Astrocyte (in vitro differentiated cells and primary cell): ENCODE measurements at regions not wholly inside any gene's neighbourhood (a gene's known extent, or its start where the extent isn't known, plus 50 kb on each side); places are given as distances from the start of the nearest gene placed in this dataset.

Source experiments
- DNase-seq: peaks from one replicate; pipeline ENCODE4 v3.0.0-alpha.2; 2010; ENCODE audit warnings: low read depth
- FAIRE-seq: peaks from 2 replicates; lab custom pipeline; 2011; peaks lifted over from hg19 to GRCh38; lab: Jason Lieb, UNC
- H2AFZ ChIP-seq: 2 replicates; pipeline ENCODE4 v1.6.0; 2012; ENCODE audit warnings: low read depth, low read length, inconsistent platforms
- H3K27ac ChIP-seq: 2 replicates; pipeline ENCODE4 v1.5.1; 2011; ENCODE audit warnings: low read depth, low read length, inconsistent platforms
- H3K27me3 ChIP-seq: 2 replicates; pipeline ENCODE4 v1.6.0; 2011; ENCODE audit warnings: low read length, inconsistent platforms; ENCODE audit not compliant: insufficient read depth
- H3K36me3 ChIP-seq: 2 replicates; pipeline ENCODE4 v1.5.1; 2011; ENCODE audit warnings: low read length, inconsistent platforms; ENCODE audit not compliant: insufficient read depth
- H3K4me1 ChIP-seq: 2 replicates; pipeline ENCODE4 v1.5.1; 2011; ENCODE audit warnings: low read length, inconsistent platforms; ENCODE audit not compliant: insufficient read depth
- H3K4me2 ChIP-seq: 2 replicates; pipeline ENCODE4 v1.6.0; 2012; ENCODE audit warnings: low read length, inconsistent platforms
- H3K4me3 ChIP-seq: 2 replicates; pipeline ENCODE4 v1.5.1; 2011; ENCODE audit warnings: low read depth, mild to moderate bottlenecking, low read length, inconsistent platforms; ENCODE audit not compliant: insufficient read depth
- H3K79me2 ChIP-seq: 2 replicates; pipeline ENCODE4 v1.6.0; 2012; ENCODE audit warnings: mild to moderate bottlenecking, low read length, inconsistent platforms; ENCODE audit not compliant: insufficient read depth
- H3K9ac ChIP-seq: 2 replicates; pipeline ENCODE4 v1.6.0; 2012; ENCODE audit warnings: mild to moderate bottlenecking, low read length, inconsistent platforms
- H3K9me3 ChIP-seq: 2 replicates; pipeline ENCODE4 v1.5.1; 2012; ENCODE audit warnings: low read depth, mild to moderate bottlenecking, low read length, inconsistent platforms; ENCODE audit not compliant: insufficient read depth
- H4K20me1 ChIP-seq: 2 replicates; pipeline ENCODE4 v1.6.0; 2012; ENCODE audit warnings: low read length, inconsistent platforms; ENCODE audit not compliant: insufficient read depth
- H3K27ac Mint-ChIP-seq: one replicate; pipeline ENCODE4 v1.8.0; 2021; ENCODE audit warnings: mild to moderate bottlenecking, mixed read lengths; ENCODE audit not compliant: unreplicated experiment
- H3K27me3 Mint-ChIP-seq: one replicate; pipeline ENCODE4 v1.8.0; 2021; ENCODE audit warnings: low read depth, mixed read lengths; ENCODE audit not compliant: unreplicated experiment
- H3K36me3 Mint-ChIP-seq: one replicate; pipeline ENCODE4 v1.8.0; 2021; ENCODE audit warnings: low read depth, mixed read lengths; ENCODE audit not compliant: unreplicated experiment
- H3K4me1 Mint-ChIP-seq: one replicate; pipeline ENCODE4 v1.8.0; 2021; ENCODE audit warnings: low read depth, mixed read lengths; ENCODE audit not compliant: unreplicated experiment
- H3K4me3 Mint-ChIP-seq: one replicate; pipeline ENCODE4 v1.8.0; 2021; ENCODE audit warnings: mild to moderate bottlenecking, moderate library complexity, mixed read lengths; ENCODE audit not compliant: unreplicated experiment
- H3K9me3 Mint-ChIP-seq: one replicate; pipeline ENCODE4 v1.8.0; 2021; ENCODE audit warnings: mild to moderate bottlenecking, mixed read lengths; ENCODE audit not compliant: unreplicated experiment
- CTCF ChIP-seq: IDR thresholded peaks from 2 replicates; pipeline ENCODE4 v1.5.1; 2011; ENCODE audit warnings: low read depth, mild to moderate bottlenecking, inconsistent platforms, low read length, moderate library complexity; ENCODE audit not compliant: insufficient read depth
- EZH2 ChIP-seq: IDR thresholded peaks from 2 replicates; pipeline ENCODE4 v1.6.1; 2012; ENCODE audit warnings: mild to moderate bottlenecking, low read length, inconsistent platforms; ENCODE audit not compliant: insufficient read depth

- Mint-ChIP-seq H3K4me3 (no peak overlapping the region), H3K4me1 (peaks cover 22% of the 10 kb centered on the region), H3K9me3 (peaks cover 3% of the 10 kb centered on the region), H3K27me3 (no peaks in the 10 kb centered on the region), H3K36me3 (no peaks in the 10 kb centered on the region), H3K27ac (peak overlapping the region; percentile 75)
- TF ChIP-seq EZH2: no peak
- TF ChIP-seq CTCF: no peak
- Histone ChIP-seq H2AFZ (peak overlapping the region; percentile 38), H4K20me1 (no peaks in the 10 kb centered on the region), H3K4me1 (peaks cover 12% of the 10 kb centered on the region), H3K4me2 (peak overlapping the region; percentile 78), H3K9me3 (no peaks in the 10 kb centered on the region), H3K27me3 (no peaks in the 10 kb centered on the region), H3K4me3 (peak overlapping the region; percentile 2), H3K27ac (peak overlapping the region; percentile 39), H3K79me2 (no peaks in the 10 kb centered on the region), H3K36me3 (no peaks in the 10 kb centered on the region), H3K9ac (peak overlapping the region; percentile 12)
- peak; percentile 52 for FAIRE-seq
- DNase-seq: peak; percentile 64
These were observed 114.5 kb upstream of the C1orf21 start for GRCh38 chr1:184272175-184272866.

DNA sequence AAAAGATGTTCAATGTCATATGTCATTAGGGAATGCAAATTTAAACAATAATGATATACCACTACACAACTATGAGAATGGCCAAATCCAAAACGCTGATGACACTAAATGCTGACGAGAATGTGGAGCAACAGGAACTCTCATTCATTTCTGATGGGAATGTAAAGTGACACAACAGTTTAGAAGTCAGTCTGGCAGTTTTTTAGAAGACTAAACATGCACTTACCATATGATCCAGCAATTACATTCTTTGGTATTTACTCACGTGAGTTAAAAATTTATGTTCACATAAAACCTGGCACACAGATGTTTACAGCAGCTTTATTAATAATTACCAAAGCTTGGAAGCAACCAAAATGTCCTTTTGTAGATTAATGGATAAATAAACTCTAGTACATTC is 110.4 kb upstream of the C1orf21 start:
- Mint-ChIP-seq H3K36me3 (no peaks in the 10 kb centered on the region), H3K4me3 (no peak overlapping the region), H3K27me3 (no peaks in the 10 kb centered on the region), H3K27ac (no peak overlapping the region), H3K9me3 (peaks cover 3% of the 10 kb centered on the region), H3K4me1 (peaks cover 13% of the 10 kb centered on the region)
- H3K27ac ChIP-seq: no peak overlapping the region
- peaks cover 7% of the 10 kb centered on the region for H3K4me1 ChIP-seq
- H2AFZ ChIP-seq: no peak overlapping the region
- no peaks in the 10 kb centered on the region for H3K79me2 ChIP-seq
- DNase-seq: no peak
- H3K4me2 ChIP-seq: no peak overlapping the region
- H3K9ac ChIP-seq: no peak overlapping the region
- no peak overlapping the region for H3K4me3 ChIP-seq
- H3K36me3 ChIP-seq: no peaks in the 10 kb centered on the region
- no peaks in the 10 kb centered on the region for H4K20me1 ChIP-seq
- peak; percentile 17 for FAIRE-seq
- no peaks in the 10 kb centered on the region for H3K9me3 ChIP-seq
- H3K27me3 ChIP-seq: peaks cover 2% of the 10 kb centered on the region
- TF ChIP-seq EZH2 (no peak), CTCF (no peak)

GRCh38 chr1:184279911-184280458 is 106.8 kb upstream of the C1orf21 start:
- H3K27me3 Mint-ChIP-seq: no peaks in the 10 kb centered on the region
- Histone ChIP-seq H4K20me1 (no peaks in the 10 kb centered on the region), H3K4me2 (no peak overlapping the region), H3K27ac (no peak overlapping the region), H3K9ac (no peak overlapping the region), H3K36me3 (no peaks in the 10 kb centered on the region), H3K9me3 (no peaks in the 10 kb centered on the region), H2AFZ (no peak overlapping the region), H3K27me3 (peaks cover 2% of the 10 kb centered on the region), H3K4me3 (no peak overlapping the region), H3K4me1 (peaks cover 3% of the 10 kb centered on the region), H3K79me2 (no peaks in the 10 kb centered on the region)
- DNase-seq: no peak
- no peaks in the 10 kb centered on the region for H3K4me1 Mint-ChIP-seq
- no peak overlapping the region for H3K27ac Mint-ChIP-seq
- no peak overlapping the region for H3K4me3 Mint-ChIP-seq
- H3K36me3 Mint-ChIP-seq: no peaks in the 10 kb centered on the region
- no peak for FAIRE-seq
- no peak for TF ChIP-seq CTCF
- no peak for TF ChIP-seq EZH2
- H3K9me3 Mint-ChIP-seq: peaks cover 3% of the 10 kb centered on the region
